ENCODE measurements at regions not wholly inside any gene's neighbourhood (a gene's known extent, or its start where the extent isn't known, plus 50 kb on each side); places are given as distances from the start of the nearest gene placed in this dataset.

DNA sequence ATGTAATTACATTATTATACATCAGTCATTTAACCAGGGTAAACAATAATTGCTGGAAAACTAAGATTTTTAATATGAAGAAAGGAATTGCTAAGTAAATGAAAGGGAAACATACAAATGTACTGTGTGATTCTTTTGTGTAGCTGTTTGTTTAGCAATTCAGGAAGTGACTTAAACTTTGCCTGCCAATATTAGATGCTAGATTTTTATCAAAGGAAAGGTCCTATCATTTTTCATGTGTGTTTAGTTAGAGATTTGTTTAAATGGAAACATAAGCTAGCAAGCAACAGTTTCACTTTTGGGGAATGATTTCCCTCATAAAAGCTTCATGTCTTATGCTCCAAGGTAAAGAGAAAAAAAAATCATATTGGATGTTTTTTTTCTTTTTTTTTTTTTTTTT is 95.1 kb upstream of the LIMCH1 start:
- TF ChIP-seq, protein P1, sequence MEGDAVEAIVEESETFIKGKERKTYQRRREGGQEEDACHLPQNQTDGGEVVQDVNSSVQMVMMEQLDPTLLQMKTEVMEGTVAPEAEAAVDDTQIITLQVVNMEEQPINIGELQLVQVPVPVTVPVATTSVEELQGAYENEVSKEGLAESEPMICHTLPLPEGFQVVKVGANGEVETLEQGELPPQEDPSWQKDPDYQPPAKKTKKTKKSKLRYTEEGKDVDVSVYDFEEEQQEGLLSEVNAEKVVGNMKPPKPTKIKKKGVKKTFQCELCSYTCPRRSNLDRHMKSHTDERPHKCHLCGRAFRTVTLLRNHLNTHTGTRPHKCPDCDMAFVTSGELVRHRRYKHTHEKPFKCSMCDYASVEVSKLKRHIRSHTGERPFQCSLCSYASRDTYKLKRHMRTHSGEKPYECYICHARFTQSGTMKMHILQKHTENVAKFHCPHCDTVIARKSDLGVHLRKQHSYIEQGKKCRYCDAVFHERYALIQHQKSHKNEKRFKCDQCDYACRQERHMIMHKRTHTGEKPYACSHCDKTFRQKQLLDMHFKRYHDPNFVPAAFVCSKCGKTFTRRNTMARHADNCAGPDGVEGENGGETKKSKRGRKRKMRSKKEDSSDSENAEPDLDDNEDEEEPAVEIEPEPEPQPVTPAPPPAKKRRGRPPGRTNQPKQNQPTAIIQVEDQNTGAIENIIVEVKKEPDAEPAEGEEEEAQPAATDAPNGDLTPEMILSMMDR (conservative IDR thresholded peaks at IDR 0.05), result no peak
- TF ChIP-seq ZFX (IDR thresholded peaks at IDR 0.05), result no peak

Measured in C4-2B (cell line).